ENCODE measurements at regions not wholly inside any gene's neighbourhood (a gene's known extent, or its start where the extent isn't known, plus 50 kb on each side); places are given as distances from the start of the nearest gene placed in this dataset.

DNA sequence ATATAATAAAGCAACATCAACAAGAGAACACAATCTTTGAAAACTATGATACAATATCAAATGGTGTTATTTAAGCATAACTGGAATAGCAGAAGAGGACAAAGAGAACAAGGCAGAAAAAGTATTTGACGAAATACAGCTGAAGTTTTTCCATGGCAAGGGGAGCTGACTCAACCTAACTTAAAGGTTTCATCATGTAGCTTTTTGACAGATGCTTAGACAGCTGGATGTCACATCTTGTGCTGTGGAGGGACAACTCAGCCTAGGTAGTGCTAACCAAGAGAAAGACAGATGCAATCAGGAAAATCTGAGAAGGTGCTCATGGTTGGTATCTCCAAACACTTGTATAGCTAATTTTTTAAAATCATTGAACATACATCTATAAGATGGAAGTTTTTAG is 208.2 kb downstream of the TFEC start:
- TF ChIP-seq GATAD2B (conservative IDR thresholded peaks at IDR 0.05; ENCODE audit: low read depth): no peak
- TF ChIP-seq GABPA (IDR thresholded peaks at IDR 0.05; ENCODE audit: low read depth): no peak
